HFFc6 (cell line): ENCODE measurements at regions not wholly inside any gene's neighbourhood (a gene's known extent, or its start where the extent isn't known, plus 50 kb on each side); places are given as distances from the start of the nearest gene placed in this dataset.

Experiments
- DNase-seq: peaks from one replicate; pipeline ENCODE4 v3.0.0-alpha.2; 2018
- H3K27ac Mint-ChIP-seq: 2 replicates; pipeline ENCODE4 v1.8.0; 2020; ENCODE audit warnings: mild to moderate bottlenecking, mixed read lengths
- H3K27me3 Mint-ChIP-seq: 2 replicates; pipeline ENCODE4 v1.8.0; 2021; ENCODE audit warnings: mild to moderate bottlenecking, moderate library complexity, mixed read lengths; ENCODE audit not compliant: insufficient read depth
- H3K36me3 Mint-ChIP-seq: 2 replicates; pipeline ENCODE4 v1.8.0; 2021; ENCODE audit warnings: low read depth, mixed read lengths
- H3K4me1 Mint-ChIP-seq: 2 replicates; pipeline ENCODE4 v1.8.0; 2020; ENCODE audit warnings: low read depth, mixed read lengths
- H3K4me3 Mint-ChIP-seq: 2 replicates; pipeline ENCODE4 v1.8.0; 2020; ENCODE audit warnings: mild to moderate bottlenecking, moderate library complexity, mixed read lengths
- H3K9me3 Mint-ChIP-seq: 2 replicates; pipeline ENCODE4 v1.8.0; 2020; ENCODE audit warnings: mild to moderate bottlenecking, mixed read lengths
- TF ChIP-seq, protein P1 (sequence below): fragments of 200-600 bp; sonication (generic); IDR thresholded peaks from 2 replicates; pipeline ENCODE4 v1.5.0; 2021; ENCODE audit warnings: antibody characterized with exemption, mild to moderate bottlenecking

DNA sequence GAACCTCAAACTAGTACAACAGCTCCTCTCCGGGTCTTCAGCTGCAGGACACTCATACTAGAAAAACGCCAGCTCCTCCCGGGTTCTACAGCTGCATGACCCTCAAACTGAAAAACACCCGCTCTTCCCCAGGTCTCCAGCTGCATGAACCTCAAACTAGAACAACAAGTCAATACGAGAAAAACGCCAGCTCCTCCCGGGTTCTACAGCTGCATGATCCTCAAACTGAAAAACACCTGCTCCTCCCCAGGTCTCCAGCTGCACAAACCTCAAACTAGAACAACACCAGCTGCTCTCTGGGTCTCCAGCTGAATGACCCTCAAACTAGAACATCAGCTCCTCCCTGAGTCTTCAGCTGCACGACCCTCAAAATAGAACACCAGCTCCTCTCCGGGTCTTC, 315.0 kb upstream of the TFPI start:
- Mint-ChIP-seq H3K4me3 (no peak overlapping the region), H3K4me1 (no peaks in the 10 kb centered on the region), H3K27ac (no peak overlapping the region), H3K9me3 (no peaks in the 10 kb centered on the region), H3K27me3 (peaks cover 29% of the 10 kb centered on the region), H3K36me3 (peaks cover 5% of the 10 kb centered on the region; the same call in 1 of the 2 replicates)
- TF ChIP-seq, protein P1, sequence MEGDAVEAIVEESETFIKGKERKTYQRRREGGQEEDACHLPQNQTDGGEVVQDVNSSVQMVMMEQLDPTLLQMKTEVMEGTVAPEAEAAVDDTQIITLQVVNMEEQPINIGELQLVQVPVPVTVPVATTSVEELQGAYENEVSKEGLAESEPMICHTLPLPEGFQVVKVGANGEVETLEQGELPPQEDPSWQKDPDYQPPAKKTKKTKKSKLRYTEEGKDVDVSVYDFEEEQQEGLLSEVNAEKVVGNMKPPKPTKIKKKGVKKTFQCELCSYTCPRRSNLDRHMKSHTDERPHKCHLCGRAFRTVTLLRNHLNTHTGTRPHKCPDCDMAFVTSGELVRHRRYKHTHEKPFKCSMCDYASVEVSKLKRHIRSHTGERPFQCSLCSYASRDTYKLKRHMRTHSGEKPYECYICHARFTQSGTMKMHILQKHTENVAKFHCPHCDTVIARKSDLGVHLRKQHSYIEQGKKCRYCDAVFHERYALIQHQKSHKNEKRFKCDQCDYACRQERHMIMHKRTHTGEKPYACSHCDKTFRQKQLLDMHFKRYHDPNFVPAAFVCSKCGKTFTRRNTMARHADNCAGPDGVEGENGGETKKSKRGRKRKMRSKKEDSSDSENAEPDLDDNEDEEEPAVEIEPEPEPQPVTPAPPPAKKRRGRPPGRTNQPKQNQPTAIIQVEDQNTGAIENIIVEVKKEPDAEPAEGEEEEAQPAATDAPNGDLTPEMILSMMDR = no peak
- DNase-seq = no peak

DNA sequence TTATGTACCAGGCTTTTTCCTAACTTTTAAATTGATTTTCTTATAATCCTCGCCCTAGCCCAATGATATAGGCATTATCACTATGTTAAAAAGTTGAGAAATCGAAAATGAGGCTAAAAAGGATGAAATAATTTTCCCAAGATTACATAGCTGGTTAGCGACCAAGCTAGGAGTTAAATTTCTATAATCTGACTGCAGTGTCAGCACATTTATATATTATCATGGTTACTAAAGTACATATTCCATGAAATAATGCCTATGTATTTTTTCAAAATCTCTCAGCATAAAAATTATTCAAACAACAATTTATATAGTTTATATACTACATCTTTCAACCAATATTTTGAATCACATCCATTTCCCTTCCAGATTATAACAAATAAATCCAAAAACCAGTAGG, 317.3 kb upstream of the TFPI start:
- TF ChIP-seq, protein P1 = no peak
- no peak overlapping the region for H3K4me3 Mint-ChIP-seq
- no peaks in the 10 kb centered on the region for H3K9me3 Mint-ChIP-seq
- DNase-seq = no peak
- peaks cover 16% of the 10 kb centered on the region; the same call in 1 of the 2 replicates for H3K4me1 Mint-ChIP-seq
- peaks cover 5% of the 10 kb centered on the region; the same call in 1 of the 2 replicates for H3K36me3 Mint-ChIP-seq
- no peak overlapping the region for H3K27ac Mint-ChIP-seq
- peaks cover 29% of the 10 kb centered on the region for H3K27me3 Mint-ChIP-seq

DNA sequence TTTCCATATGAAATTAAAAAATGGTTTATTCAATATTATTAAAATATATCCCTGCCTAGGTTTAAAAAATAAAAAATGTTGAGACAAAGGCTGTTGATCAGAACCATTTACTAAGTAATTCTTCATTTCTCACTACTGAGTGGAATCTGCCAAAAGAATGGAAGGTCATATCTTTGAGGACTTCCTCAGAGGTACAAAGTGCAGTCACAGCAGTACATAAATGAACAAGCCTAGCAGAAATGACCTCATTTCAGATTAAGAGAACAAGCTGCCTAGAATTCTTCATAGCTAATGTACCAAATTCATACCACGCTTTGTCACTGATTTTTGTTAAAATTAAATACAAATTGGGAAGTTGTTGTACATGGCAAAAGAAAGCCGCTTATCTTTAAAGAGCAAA, 318.9 kb upstream of the TFPI start:
- Mint-ChIP-seq H3K4me3 (no peak overlapping the region), H3K27me3 (peaks cover 15% of the 10 kb centered on the region), H3K27ac (no peak overlapping the region), H3K36me3 (peaks cover 5% of the 10 kb centered on the region; the same call in 1 of the 2 replicates), H3K9me3 (no peaks in the 10 kb centered on the region), H3K4me1 (peaks cover 16% of the 10 kb centered on the region; the same call in 1 of the 2 replicates)
- no peak for DNase-seq
- TF ChIP-seq, protein P1 = no peak

DNA sequence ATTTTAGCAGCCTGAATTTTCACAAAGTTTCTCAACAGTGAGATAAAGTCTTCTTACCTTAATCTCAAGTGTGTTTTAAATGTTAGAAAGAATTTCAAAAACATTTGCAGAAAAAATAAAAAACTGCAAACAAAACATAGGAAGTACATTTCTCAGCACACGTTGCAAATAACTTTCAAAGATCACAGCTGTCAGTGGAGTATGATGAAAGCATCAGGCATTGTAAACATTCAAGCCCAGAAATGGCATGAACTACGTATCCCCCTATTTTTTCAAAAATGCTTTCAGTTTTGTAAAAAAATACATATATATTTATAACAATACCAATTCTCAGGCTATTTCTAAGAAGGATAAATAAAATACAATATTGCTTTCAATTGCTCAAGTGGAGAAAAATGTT, 320.6 kb upstream of the TFPI start:
- peaks cover 16% of the 10 kb centered on the region; the same call in 1 of the 2 replicates for H3K4me1 Mint-ChIP-seq
- no peak for DNase-seq
- no peaks in the 10 kb centered on the region for H3K9me3 Mint-ChIP-seq
- no peak overlapping the region for H3K4me3 Mint-ChIP-seq
- TF ChIP-seq, protein P1 = no peak
- H3K27me3 Mint-ChIP-seq = peaks cover 1% of the 10 kb centered on the region; the same call in 1 of the 2 replicates
- H3K36me3 Mint-ChIP-seq = no peaks in the 10 kb centered on the region; the same call in 1 of the 2 replicates
- no peak overlapping the region for H3K27ac Mint-ChIP-seq

DNA sequence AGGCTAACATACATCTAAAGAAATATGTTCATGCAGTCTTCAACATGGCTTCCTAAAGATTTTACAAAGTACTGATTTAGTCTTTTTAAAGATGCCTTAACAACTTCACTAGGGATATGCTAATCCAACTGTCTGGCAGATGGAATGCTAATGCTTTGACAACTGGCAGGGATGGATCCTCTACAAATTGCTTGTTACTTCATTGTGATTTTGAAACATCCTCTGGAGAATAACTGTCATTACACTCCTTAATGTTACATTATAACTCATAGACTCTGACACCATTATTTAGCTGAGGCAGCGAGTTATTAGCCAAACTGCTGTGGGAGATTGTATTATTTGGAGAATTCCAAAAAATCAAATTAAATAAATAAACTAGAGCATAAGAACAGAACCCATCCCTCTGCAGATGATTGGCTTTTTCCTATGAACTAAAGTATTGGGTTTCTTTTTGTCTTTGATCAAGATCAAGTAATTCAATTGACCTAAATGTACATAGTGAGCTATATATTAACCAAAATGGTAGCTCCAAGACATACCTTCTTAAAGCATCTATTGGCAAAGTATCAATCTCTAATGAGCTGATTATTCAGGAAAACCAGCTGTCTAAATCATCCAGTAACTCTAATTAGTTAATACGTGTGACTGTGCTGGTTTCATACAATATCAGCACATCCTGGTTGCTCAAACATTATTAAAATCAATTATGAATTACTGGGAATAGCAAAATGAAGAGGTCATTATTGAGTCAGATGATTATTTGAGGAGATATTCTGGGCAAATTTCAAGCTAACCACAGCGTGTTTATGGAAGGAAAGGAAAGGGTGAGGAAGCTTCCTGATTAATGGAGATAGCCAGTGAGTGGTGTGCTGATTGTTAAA, 321.3 kb upstream of the TFPI start:
- Mint-ChIP-seq H3K4me3 (no peak overlapping the region), H3K9me3 (no peaks in the 10 kb centered on the region), H3K4me1 (peaks cover 16% of the 10 kb centered on the region; the same call in 1 of the 2 replicates), H3K36me3 (no peaks in the 10 kb centered on the region), H3K27me3 (no peaks in the 10 kb centered on the region), H3K27ac (no peak overlapping the region)
- DNase-seq = no peak
- TF ChIP-seq, protein P1 = no peak
